ENCODE measurements at regions not wholly inside any gene's neighbourhood (a gene's known extent, or its start where the extent isn't known, plus 50 kb on each side); places are given as distances from the start of the nearest gene placed in this dataset.

DNA sequence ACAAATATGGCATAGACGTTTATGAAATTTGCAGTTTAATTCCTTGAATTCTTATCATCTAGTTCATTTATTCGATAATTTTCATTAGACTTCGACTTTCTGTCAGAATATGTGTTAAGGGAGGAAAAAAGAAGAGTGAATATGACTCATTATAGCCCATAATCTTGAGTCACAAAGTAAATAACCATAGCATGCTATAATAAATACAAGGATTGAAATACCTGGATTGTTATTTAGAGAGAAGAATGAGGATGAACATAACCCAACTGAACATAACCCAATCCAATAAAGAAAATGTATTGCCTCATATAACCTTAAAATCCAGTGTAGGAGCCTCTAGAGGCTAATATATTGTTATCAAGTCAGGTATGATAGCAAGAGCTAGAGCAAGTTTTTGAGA is 1858.3 kb upstream of the RAG2 start:
- Mint-ChIP-seq H3K9me3 (no peaks in the 10 kb centered on the region), H3K36me3 (ENCODE audit: low read depth) (no peaks in the 10 kb centered on the region), H3K4me1 (peaks cover 5% of the 10 kb centered on the region), H3K27ac (no peak overlapping the region), H3K27me3 (ENCODE audit: low read depth, poor library complexity) (no peaks in the 10 kb centered on the region), H3K4me3 (no peak overlapping the region)
- DNase-seq: no peak
- TF ChIP-seq, protein P1, sequence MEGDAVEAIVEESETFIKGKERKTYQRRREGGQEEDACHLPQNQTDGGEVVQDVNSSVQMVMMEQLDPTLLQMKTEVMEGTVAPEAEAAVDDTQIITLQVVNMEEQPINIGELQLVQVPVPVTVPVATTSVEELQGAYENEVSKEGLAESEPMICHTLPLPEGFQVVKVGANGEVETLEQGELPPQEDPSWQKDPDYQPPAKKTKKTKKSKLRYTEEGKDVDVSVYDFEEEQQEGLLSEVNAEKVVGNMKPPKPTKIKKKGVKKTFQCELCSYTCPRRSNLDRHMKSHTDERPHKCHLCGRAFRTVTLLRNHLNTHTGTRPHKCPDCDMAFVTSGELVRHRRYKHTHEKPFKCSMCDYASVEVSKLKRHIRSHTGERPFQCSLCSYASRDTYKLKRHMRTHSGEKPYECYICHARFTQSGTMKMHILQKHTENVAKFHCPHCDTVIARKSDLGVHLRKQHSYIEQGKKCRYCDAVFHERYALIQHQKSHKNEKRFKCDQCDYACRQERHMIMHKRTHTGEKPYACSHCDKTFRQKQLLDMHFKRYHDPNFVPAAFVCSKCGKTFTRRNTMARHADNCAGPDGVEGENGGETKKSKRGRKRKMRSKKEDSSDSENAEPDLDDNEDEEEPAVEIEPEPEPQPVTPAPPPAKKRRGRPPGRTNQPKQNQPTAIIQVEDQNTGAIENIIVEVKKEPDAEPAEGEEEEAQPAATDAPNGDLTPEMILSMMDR (IDR thresholded peaks at IDR 0.05): no peak

DNA sequence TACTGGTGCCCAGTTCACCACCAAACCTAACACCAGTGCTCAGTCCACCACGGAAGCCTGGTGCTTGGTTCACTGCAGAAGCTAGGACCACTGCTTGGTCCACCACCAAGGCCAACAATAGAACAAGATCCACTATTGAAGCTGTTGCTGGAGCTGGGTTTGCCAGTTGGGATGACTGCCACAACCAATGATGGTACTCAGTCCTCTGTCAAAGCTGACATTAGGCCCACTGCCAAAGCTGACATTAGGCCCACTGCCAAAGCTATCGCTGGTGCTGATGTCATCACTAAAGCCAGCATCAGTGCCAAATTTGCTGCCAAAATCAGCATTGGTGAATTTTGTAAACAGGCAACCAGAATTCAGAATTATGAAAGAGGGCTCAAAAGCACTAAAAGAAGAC is 1850.2 kb upstream of the RAG2 start:
- TF ChIP-seq, protein P1 (IDR thresholded peaks at IDR 0.05): no peak
- no peaks in the 10 kb centered on the region for H3K36me3 Mint-ChIP-seq (ENCODE audit: low read depth)
- no peaks in the 10 kb centered on the region for H3K27me3 Mint-ChIP-seq (ENCODE audit: low read depth, poor library complexity)
- H3K4me1 Mint-ChIP-seq: no peaks in the 10 kb centered on the region
- DNase-seq: no peak
- no peak overlapping the region for H3K4me3 Mint-ChIP-seq
- H3K27ac Mint-ChIP-seq: no peak overlapping the region
- H3K9me3 Mint-ChIP-seq: no peaks in the 10 kb centered on the region

DNA sequence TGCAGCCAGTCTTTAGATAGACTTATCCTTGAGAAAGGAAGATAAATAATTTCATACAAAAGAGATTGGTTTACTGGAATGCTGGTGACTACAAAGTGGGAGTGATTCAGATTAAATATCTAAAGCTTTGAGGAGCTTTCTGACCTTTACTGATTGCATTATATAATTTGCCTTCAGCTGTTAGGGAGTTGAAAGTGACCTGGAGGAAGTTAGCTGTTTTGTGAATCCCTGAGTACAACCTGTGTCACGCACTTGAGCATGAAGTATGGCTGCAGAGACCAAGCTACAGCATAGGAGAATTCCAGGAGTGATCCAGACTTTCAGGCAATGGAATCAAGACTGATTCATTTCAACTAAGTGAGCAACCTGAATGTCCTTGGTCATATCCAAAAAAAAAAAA is 1848.3 kb upstream of the RAG2 start:
- TF ChIP-seq, protein P1 (IDR thresholded peaks at IDR 0.05): no peak
- no peak for DNase-seq
- H3K9me3 Mint-ChIP-seq: no peaks in the 10 kb centered on the region
- no peak overlapping the region for H3K27ac Mint-ChIP-seq
- H3K4me1 Mint-ChIP-seq: no peaks in the 10 kb centered on the region
- H3K36me3 Mint-ChIP-seq (ENCODE audit: low read depth): no peaks in the 10 kb centered on the region
- no peaks in the 10 kb centered on the region for H3K27me3 Mint-ChIP-seq (ENCODE audit: low read depth, poor library complexity)
- no peak overlapping the region for H3K4me3 Mint-ChIP-seq

DNA sequence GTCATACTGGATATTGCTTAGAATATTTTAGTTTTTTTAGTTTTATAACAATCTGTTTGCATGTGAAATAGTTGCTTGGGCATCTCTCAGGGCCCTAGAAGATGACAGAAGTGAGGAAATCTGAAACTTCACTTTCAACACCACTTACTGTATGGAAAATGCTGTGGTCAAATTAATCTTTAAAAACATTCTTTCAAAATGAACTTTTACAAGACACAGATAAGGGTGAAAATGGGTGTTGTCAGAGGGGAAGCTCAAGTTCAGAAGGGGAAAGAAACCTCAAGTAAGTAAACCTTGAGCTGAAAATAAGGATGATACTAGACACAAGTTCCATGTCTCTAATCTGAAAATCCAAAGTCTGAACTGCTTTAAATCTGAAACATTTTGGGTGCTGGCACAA is 1840.1 kb upstream of the RAG2 start:
- Mint-ChIP-seq H3K9me3 (no peaks in the 10 kb centered on the region), H3K4me3 (no peak overlapping the region), H3K4me1 (no peaks in the 10 kb centered on the region), H3K36me3 (ENCODE audit: low read depth) (no peaks in the 10 kb centered on the region), H3K27me3 (ENCODE audit: low read depth, poor library complexity) (no peaks in the 10 kb centered on the region), H3K27ac (no peak overlapping the region)
- TF ChIP-seq, protein P1 (IDR thresholded peaks at IDR 0.05): no peak
- DNase-seq: no peak

DNA sequence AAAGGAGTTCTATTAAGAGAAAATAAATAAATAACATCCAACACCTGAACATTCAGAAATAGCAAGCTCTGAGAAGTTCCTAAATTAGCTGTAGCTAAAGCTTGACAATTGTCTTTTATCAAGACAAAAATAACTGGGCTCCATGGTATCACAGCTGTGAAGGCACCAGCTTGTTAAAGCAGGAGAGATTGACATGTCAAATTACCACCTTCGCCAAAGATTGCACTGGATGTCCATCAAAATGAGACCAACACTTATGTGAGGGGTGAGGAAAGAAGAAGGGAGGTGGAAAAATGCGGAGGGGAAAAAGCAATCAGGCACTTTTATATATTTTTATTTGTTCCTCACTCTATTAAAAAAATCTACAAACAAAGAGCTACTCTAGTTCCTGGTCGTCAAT is 1827.5 kb upstream of the RAG2 start:
- no peak overlapping the region for H3K27ac Mint-ChIP-seq
- H3K4me1 Mint-ChIP-seq: no peaks in the 10 kb centered on the region
- H3K4me3 Mint-ChIP-seq: no peak overlapping the region
- H3K36me3 Mint-ChIP-seq (ENCODE audit: low read depth): no peaks in the 10 kb centered on the region
- no peak for DNase-seq
- TF ChIP-seq, protein P1 (IDR thresholded peaks at IDR 0.05): no peak
- no peaks in the 10 kb centered on the region for H3K27me3 Mint-ChIP-seq (ENCODE audit: low read depth, poor library complexity)
- no peaks in the 10 kb centered on the region for H3K9me3 Mint-ChIP-seq

DNA sequence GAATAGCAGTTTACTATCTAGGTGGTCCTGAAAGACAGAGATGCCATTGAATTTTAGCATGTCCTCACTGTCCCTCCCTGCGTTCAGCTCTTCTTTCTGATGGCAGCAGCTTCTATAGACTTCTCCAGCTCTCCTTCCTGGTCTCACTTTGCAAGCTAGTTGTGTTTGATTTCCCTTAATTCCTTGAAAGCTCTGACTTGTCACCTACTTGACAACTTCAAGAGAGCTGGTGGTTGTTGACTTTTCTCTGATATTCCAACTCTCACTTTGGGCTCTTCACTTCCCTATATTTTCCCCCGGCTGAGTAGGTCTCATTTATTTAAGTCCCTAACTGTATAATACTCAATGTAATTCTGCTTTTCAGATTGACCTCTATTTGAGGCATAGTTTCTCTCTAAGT is 1825.0 kb upstream of the RAG2 start:
- peaks cover 3% of the 10 kb centered on the region for H3K9me3 Mint-ChIP-seq
- TF ChIP-seq, protein P1 (IDR thresholded peaks at IDR 0.05): no peak
- DNase-seq: no peak
- H3K4me1 Mint-ChIP-seq: no peaks in the 10 kb centered on the region
- H3K4me3 Mint-ChIP-seq: no peak overlapping the region
- no peaks in the 10 kb centered on the region for H3K27me3 Mint-ChIP-seq (ENCODE audit: low read depth, poor library complexity)
- H3K27ac Mint-ChIP-seq: no peak overlapping the region
- H3K36me3 Mint-ChIP-seq (ENCODE audit: low read depth): no peaks in the 10 kb centered on the region
